ENCODE measurements at regions not wholly inside any gene's neighbourhood (a gene's known extent, or its start where the extent isn't known, plus 50 kb on each side); places are given as distances from the start of the nearest gene placed in this dataset.

DNA sequence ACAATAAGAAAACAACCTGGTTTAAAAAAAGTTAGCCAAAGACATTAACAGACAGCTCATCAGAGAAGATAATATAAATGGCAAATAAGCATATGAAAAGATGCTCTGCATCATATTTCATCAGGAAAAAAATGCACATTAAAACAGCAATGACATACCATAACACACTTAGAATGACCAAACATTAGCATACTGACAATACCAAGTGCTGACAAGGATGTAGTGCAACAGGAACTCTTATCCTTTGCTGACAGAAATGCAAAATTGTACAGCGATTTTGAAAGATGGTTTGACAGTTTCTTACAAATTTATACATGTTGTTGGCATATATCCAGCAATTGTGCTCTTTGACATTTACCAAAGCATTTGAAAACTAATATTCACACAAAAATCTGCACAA, 573.0 kb downstream of the FSCB start:
- Histone ChIP-seq H3K27me3 (no peaks in the 10 kb centered on the region), H3K36me3 (no peaks in the 10 kb centered on the region), H3K27ac (no peak overlapping the region), H3K9me3 (no peaks in the 10 kb centered on the region), H3K4me1 (no peaks in the 10 kb centered on the region), H3K4me3 (no peak overlapping the region)
- ATAC-seq (no peak), DNase-seq (no peak)
- in situ Hi-C loops (cut with MboI; ENCODE audit: low sequenced_read_pairs in 4 of 4), result no loop called here
- TF ChIP-seq POLR2A (IDR thresholded peaks at IDR 0.05), result no peak
- TF ChIP-seq CTCF (IDR thresholded peaks at IDR 0.05 in 4 of 5, conservative IDR thresholded peaks at IDR 0.05 in 1 of 5), result no peak
- intact Hi-C loops (cut with DNase I; ENCODE audit: low total_unique reads), result no loop called here

GRCh38 chr14:43914041-43914693, 592.9 kb downstream of the FSCB start:
- no peak for ATAC-seq
- no peak for DNase-seq
- H3K36me3 ChIP-seq, result no peaks in the 10 kb centered on the region

DNA sequence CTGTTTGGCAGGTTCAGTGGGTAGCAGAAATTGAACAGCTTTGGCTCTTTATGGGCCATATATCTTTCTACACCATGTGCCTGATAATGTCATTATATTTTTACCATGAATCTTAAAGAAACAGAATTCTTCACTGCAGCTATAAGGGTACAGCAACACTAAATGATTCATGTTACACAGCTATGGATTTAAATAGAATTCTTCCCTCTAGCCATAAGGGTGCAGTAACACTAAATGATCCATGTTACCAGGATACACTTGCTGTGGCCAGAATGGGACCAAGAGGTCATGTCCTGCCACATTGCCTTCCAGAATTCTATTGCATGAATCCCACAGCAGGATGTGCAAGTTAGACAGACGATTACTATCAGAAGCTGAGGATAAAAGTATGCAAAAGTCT, 603.9 kb downstream of the FSCB start:
- Histone ChIP-seq H3K36me3 (no peaks in the 10 kb centered on the region), H3K27me3 (no peaks in the 10 kb centered on the region), H3K4me1 (no peaks in the 10 kb centered on the region), H3K4me3 (no peak overlapping the region), H3K9me3 (no peaks in the 10 kb centered on the region), H3K27ac (no peak overlapping the region)
- in situ Hi-C loops (cut with MboI; ENCODE audit: low sequenced_read_pairs in 4 of 4), result no loop called here
- intact Hi-C loops (cut with DNase I; ENCODE audit: low total_unique reads), result no loop called here
- TF ChIP-seq CTCF (IDR thresholded peaks at IDR 0.05 in 4 of 5, conservative IDR thresholded peaks at IDR 0.05 in 1 of 5) (no peak), POLR2A (IDR thresholded peaks at IDR 0.05) (no peak)
- no peak for DNase-seq
- no peak for ATAC-seq

More at GRCh38 chr14:43914041-43914693, 592.9 kb downstream of the FSCB start:
- Histone ChIP-seq H3K27ac (no peak overlapping the region), H3K9me3 (no peaks in the 10 kb centered on the region), H3K4me1 (no peaks in the 10 kb centered on the region), H3K4me3 (no peak overlapping the region), H3K27me3 (no peaks in the 10 kb centered on the region)
- in situ Hi-C loops (cut with MboI; ENCODE audit: low sequenced_read_pairs in 4 of 4) (no loop called here), intact Hi-C loops (cut with DNase I; ENCODE audit: low total_unique reads) (no loop called here)
- TF ChIP-seq POLR2A (IDR thresholded peaks at IDR 0.05) (no peak), CTCF (IDR thresholded peaks at IDR 0.05 in 4 of 5, conservative IDR thresholded peaks at IDR 0.05 in 1 of 5) (no peak)

DNA sequence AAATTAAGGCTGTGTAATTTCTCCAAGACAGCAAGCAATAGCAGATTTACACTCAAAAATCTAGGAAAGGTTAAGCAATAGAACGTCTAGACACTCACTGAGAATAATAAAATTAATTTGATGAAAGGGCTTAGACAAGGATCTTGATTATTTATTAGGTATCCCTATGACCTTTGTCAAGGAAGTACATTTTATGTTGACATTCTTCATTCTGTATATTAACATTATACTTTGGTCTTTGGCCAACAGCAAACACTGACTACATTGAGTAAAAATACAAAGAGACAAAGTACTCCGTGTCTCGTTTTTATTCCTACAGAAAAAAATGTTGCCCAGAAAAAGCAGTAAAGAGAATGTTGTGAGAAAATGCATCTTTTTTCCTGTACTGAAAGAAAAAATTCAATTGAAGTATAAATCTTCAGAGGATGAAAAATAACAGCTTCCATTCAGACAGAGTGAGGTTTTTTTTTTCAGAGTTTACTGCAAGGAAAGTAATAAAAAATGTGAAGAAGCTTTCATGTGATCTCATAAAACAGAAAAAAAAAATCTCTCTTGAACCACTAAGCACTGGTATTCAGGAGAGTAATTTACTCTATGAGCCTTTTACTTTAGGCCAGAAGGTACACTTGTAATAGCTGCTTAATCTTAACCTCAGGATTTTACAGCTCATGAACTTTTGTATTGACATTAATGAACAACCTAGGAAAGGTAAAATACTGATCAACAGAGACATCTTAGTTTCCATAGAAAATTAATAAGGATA, 605.0 kb downstream of the FSCB start:
- no peaks in the 10 kb centered on the region for H3K4me1 ChIP-seq

GRCh38 chr14:43900173-43900655, 606.9 kb downstream of the FSCB start:
- TF ChIP-seq CTCF (IDR thresholded peaks at IDR 0.05 in 4 of 5, conservative IDR thresholded peaks at IDR 0.05 in 1 of 5) (no peak), POLR2A (IDR thresholded peaks at IDR 0.05) (no peak)
- Histone ChIP-seq H3K9me3 (no peaks in the 10 kb centered on the region), H3K36me3 (no peaks in the 10 kb centered on the region), H3K4me1 (no peaks in the 10 kb centered on the region), H3K27me3 (no peaks in the 10 kb centered on the region), H3K27ac (no peak overlapping the region), H3K4me3 (no peak overlapping the region)
- intact Hi-C loops (cut with DNase I; ENCODE audit: low total_unique reads) (no loop called here), in situ Hi-C loops (cut with MboI; ENCODE audit: low sequenced_read_pairs in 4 of 4) (no loop called here)
- no peak for ATAC-seq
- no peak for DNase-seq

More for the DNA sequence above, 605.0 kb downstream of the FSCB start:
- Histone ChIP-seq H3K36me3 (no peaks in the 10 kb centered on the region), H3K27ac (no peak overlapping the region), H3K4me3 (no peak overlapping the region), H3K9me3 (no peaks in the 10 kb centered on the region), H3K27me3 (no peaks in the 10 kb centered on the region)
- in situ Hi-C loops (cut with MboI; ENCODE audit: low sequenced_read_pairs in 4 of 4) (no loop called here), intact Hi-C loops (cut with DNase I; ENCODE audit: low total_unique reads) (no loop called here)
- no peak for TF ChIP-seq POLR2A (IDR thresholded peaks at IDR 0.05)
- ATAC-seq (no peak), DNase-seq (no peak)

Data from gastrocnemius medialis (tissue), 4 donors.